ELR (cell line): ENCODE measurements at regions not wholly inside any gene's neighbourhood (a gene's known extent, or its start where the extent isn't known, plus 50 kb on each side); places are given as distances from the start of the nearest gene placed in this dataset.

Experiments used
- DNase-seq: peaks from one replicate; pipeline ENCODE4 v3.0.0-alpha.2; 2015; ENCODE audit warnings: low read depth

DNA sequence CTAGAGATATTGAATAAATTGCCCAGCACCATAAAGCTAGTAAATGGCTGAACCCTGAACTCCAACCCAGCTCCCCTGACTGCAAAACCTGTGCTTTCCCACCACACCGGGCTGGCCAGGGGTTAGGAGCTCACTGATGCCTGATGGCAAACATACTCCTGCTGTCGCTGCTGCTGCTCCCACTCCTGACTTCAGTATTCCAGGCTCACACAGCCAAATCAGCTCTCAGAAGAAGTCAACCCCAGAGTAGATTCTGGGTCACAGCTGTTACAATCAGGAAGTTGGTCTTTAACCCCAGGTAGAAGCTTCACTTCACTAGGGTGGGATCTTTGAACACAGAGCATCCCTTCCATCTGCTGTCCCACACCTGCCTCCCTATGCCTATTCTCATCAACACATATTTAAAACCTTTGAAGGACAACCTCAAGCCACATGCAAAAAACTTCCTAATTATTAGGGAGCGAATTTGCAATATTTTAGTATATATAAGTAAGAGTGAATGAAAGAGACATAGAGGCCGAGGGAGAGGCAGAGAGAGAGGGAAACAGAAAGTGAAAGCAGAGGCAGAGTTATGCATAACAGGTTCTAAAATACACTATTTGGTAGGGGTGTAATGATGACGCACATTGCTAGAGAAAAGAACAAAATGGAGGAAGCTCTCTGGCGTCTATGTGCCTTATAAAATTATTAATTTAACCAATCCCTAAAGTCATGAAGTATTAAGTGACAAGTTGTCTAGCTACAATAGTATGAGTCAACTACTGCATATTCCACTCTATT is 99.4 kb upstream of the SERP2 start:
- peak; percentile 74 for DNase-seq

DNA sequence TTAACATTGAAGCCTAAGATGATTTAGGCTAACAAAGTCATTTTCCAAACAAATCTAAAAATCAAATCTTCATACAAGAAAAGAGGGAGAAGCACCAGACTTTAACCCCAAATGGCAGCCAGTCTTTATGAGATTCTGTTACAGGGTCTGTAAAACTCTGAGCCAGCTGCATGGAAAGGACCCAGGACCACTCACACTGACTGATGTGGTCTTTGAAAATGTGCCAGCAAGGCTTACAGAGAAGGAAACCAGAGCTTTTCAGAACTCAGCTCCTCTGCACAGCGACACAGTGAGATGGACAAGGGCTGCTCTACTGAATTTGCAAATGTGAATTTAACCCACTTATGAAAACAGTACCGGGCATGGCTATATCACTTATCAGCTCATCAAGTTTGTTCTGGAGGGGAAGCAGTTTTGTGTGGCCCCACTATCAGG is 98.8 kb upstream of the SERP2 start:
- peak; percentile 30 for DNase-seq

DNA sequence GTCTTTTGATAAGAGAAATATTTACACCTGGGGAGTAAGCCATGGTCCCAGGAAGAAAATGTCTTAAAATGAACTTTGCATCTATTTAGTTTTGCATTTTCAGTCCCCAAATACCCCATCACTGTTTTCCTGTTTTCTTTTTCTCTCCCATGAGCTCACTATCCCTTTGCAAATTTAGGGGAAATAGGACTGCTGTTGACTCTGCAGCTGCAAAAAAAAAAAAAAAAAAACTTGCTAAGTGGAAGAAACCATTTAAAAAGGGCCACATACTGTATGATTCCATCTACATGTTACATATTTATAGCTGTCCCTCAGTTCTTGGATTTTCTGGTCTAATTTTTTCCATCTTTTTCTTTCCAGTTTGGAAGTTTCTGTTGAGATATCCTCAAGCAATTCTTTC is 98.2 kb upstream of the SERP2 start:
- DNase-seq = no peak

DNA sequence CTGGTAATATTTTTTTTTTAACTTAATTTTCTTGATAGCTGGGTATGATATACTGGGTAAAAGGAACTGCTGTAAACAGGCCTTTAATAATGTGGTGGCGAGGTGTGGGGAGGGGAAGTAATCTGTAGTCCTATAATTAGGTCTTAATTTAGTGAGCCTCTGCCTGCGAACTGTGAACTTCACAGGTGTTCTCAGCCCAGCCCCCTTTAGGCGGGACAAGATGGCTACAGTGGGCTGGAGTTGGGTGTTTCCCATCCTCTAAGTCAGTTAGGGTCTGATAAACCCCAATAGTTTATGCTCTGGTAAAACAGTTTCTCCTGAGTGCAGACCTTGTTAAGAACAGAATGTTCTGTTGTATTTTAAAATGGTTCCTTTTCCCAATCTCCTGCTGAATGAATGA is 97.6 kb upstream of the SERP2 start:
- no peak for DNase-seq

DNA sequence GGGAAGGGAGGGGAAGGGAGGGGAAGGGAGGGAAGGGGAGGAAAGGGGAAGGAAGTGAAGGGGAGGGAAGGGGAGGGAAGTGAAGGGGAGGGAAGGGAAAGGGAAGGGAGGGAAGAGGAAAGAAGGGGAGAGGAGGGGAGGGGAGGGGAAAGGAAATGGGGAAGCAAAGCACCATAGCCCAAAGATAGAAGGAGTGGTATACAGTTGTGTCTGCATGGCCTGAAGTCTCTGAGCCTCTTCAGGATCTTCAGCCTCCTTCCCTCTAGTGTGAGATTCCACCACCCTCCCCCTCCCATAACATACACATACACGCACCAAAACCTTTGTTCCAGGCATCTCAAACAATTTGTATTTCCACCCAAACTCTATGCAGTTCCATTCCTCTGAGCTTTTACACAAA is 96.2 kb upstream of the SERP2 start:
- no peak for DNase-seq

DNA sequence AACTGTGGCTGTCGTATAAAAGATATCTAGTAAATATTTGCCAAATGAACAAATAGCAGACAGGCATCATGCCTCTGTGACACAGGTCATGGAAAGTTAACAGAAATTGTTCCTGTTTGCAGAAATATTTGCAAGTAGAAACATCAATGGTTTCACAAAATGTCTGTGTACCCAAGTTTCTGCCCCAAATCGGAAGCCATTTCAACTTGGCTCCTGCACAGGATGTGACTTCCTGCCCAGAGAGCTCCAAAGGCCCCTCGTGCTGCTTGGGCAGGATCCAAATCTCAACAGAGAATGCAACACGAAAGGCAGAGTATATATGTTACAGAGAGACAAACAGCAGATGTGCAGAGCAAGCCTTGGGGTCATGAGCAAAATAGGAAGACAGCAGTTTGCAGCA is 95.5 kb upstream of the SERP2 start:
- DNase-seq = no peak

DNA sequence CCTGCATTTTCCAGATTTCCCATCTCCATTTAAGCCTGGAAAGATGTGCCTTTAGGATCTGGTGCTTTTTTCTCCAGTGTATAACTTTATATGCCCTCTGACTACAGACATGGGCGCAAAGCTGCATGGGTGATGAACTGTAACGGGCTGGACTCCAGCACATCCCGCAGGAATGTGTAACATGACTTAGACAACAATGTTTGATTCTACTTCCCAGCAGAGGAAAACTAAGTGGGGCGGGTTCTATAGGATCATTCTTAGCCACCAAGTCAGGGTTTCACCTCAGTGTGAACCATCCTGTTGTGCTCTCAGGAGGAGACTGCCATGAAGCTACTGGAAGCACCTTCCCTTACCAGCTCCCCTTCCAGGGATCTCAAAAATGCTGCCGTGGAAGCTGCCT is 93.2 kb upstream of the SERP2 start:
- DNase-seq = peak; percentile 82

DNA sequence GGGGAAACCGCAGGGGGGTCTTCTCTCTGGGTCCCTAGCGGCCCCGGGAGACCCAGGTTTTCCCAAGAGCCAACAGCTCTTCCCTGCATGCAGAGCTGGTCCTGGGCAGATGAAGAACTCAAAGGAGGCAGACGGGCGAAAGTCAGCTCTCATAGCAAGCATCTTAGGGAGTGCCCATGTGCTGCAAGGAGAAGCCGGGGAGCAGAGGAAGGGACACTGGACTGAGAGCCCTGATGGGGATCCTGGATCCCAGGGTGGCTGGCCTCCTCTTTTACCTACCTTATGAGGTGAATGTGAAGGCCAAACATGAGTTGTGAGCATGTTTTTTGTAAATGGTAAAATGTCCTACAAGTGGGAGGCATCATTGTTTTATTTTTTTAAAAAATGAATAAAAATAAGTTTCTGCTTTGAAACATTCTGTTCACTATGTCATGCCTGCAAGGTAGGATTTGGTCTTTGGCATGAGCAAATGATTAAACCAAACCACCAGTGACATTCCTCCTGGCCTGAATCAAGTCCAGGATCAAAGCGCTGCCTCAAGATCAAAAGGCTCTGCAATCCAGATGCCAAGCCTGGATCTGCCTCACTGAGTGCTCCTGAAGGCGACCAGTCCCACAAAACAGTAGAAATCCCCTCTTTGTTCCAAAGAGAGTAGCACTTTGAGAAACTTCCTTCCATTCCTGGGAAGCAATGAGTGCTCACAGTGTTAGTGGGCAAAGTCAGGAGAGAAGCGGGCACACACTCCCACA is 92.2 kb upstream of the SERP2 start:
- DNase-seq = no peak

DNA sequence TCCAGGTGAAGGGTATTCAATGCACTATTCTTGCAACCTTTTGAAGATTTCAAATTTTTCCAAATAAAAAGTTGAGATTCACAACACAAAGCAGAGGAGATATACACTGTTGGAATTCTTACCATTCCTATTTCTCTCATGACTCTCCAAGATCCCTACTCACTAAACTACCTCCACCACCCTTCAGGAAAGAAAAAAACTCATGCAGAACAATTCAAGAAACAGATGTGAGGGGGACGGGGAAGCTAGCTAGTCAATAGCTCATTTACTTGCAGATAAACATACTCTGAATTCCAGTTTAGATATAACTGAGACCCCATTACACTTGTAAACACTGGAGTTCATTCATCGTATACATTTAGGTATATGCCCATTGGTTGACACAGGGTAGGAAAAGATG is 90.0 kb upstream of the SERP2 start:
- no peak for DNase-seq

DNA sequence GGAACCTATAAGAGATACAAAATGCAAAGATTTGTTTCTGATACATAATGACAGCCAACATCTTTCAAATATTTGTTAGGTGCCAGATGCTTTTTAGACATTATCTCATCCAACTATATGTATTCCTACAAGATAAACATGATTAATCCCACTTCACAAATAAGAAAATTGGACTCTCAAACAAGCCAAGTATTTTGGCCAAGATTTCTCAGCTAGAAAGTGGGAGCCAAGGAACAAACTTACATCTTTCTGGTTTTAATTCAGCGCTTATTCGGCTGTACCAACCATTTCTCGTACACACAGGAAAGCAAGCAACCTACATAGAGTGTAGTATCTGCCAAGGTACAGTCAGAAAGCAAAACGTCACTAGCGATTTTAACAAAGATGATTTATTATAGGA is 85.7 kb upstream of the SERP2 start:
- no peak for DNase-seq

DNA sequence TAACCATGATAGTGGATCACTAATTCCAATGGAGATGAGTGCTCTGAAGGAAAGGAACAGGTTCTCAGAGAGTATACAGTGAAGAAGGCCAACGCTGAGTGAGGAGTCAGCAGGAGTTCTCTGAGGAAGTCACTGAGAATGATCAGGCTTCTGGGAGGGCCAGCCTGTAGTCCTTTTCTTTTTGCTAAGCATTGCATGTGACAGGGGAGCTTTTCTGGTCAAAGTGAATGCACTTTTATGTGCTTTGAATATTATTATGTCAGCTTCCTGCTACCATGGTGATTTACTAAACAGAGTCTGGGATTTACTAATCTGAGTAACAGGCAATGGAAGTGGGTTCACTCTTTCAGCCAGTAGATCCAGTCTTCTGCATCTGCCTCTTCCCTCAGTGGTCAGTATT is 81.1 kb upstream of the SERP2 start:
- DNase-seq = no peak

DNA sequence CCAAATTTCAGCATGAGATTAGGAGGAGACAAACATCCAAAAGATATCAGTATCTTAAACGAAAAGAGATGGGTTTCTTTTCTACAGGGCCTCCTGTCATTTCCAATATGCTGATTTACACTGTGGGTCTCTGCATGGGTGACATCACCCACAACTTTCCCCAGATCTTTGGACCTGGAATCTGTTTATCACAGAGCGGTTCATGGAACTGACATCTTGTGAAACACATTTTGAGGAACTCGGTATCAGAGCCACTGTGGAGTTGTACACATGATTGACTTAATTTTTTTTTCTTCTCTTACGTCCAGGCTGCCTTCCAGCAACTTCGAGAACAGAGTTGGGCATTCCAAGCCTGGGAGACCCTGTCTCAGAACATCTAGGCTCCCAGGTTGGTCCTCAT is 80.2 kb upstream of the SERP2 start:
- no peak for DNase-seq

DNA sequence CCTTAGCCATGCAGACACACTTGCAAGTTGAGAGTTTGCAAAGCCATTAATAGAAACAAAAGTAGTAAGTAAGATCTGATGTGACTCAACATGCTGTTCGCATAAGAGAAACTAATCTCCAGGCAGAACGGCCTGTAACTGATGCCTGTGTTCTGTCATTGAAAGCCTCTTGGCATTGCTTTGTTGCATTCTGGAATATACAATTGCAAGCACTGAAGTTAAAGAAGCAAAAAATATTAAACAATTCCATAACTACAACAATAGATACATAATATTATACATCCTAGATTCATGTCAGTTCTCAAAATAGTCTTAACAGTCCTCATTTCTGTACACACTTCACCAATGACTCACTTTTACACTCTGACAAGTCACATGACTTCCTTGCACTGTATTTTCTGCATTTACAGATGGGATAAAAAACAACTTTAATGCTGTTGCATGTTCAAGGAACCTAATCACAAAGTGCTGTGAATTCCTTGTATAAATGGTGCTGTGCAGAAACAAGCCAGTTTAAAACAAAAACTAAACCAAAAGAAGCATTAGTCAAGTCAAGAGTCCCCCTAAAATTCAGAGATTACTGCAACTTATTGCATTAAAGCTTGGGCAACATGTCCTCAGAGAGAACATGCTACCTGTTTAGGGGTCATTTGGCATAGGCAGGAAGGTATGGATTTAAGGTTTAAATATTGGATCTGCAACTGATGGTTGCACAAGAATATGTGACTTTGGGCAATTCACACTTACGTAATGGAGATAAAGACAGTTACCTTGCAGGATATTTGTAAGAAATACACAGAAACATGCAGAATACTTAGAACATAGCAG is 79.5 kb upstream of the SERP2 start:
- no peak for DNase-seq

DNA sequence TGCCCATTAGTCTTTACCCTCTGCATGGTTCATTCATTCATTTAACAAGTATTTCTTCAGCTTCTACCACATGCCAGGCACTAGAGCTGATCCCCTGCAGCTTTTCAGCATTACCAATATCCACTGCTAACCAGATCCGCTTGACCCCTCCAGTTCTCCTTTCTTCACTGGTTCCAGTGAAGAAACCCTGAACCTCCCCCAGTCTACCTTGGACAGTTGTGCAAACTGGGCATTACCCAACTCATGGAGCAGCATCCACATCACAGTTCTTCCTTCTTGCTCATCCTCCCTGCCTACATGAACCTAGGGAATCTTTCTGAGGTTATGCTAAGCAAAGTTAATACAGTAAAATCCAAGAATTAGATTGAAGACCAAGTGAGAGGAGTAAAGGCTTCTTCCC is 78.7 kb upstream of the SERP2 start:
- DNase-seq = no peak

DNA sequence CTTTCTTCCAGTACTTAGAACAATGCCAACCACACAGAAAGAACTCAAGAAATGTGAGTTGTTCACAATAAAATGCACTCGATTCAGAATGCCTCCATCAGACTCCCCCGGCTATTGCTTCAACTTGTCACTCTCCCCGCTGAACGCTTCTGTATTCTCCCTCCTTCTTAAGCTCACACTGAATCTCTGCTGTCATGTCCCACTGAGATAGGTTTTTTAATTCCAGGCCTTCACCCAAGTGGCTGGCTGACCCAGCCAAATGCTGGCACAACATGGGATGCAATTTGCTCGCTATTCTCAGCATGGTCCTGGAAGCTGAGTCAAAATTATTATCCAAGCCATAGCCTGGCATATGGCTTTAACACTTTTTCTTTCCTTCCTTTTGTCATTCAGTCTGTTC is 76.8 kb upstream of the SERP2 start:
- DNase-seq = no peak

DNA sequence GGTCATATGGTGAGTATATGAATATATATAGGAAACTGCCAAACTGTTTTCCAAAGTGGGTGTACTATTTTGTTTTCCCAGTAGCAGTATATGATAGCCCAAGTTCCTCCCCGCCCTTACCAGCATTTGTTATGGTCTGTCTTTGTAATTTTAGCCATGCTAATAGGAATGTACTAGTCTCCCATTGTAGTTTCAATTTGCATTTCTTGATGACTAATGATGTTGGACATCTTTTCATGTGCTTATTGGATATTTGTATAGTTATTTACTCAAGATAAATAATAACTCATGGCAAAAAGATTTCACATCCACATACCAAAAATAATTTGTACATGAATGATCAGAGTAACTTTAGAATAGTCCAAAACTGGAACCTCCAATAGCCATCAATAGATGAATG is 75.3 kb upstream of the SERP2 start:
- peak; percentile 79 for DNase-seq

DNA sequence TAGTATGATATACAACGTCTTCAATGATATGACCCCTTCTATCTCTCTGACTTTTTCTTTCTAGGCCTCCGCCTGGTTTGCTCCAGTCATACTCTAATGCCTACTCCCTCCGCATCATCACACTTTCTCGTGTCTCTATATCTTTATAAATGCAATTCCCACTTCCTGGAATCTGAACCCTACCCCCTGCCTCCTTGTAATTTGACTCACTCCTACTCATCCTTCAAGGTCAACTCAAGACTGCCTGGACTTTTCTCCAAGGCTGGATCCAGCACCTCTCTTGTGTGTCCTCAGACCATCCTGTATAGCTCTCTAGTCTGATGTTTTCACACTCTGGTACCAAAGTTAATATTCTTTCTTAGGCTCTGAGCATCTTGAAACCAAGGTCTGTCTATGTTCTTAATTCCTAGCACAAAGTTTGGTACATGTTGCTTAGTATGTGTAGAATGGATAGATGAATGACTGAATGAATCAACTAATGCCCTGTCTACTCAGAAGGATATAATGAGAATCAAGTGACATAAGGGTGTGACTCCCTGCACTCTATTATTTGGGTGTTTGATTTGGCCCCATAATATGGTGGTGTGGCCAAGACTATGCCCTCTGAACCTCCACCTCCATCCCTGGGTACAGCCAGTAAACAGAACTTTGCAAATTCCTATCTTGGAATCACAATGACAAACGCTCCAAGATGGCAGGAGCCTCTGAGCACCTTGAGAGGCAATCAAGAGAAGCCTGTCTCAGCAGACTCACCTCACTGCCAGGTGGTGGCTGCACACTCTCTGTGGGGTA is 74.3 kb upstream of the SERP2 start:
- peak; percentile 63 for DNase-seq

DNA sequence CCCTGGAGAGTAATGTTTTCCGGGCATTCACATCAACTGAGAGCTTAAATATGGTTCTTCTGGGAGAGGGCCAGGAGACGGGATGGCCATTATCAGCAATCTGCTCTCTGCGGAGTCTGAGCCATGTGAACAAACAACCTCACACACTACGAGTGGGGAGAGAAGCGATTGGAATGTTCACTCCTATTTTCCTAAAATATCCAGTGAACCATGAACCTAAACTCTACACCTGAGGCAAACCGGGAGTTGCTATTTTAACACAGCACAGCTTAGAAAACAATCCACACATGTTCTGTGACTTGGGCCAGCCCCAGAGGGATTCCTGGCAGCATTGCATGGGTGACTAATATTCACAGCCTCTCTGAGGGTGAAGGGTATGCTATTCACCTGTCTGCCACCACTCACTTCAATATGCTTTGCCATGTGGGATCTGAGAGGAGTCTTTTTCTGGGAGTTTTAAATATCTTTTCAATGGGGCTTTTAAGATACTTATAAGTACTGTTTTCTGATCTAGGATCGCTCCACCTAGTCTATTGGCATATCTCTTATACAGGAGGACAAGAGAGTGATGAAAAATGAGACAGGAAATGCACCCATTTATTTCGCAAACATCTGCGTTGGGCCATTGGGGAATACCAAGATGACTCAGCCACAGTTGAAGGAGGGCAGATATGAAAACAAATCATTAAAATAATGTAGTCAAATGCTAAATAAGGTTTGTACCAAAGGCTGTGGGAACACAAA is 72.6 kb upstream of the SERP2 start:
- peak; percentile 91 for DNase-seq

DNA sequence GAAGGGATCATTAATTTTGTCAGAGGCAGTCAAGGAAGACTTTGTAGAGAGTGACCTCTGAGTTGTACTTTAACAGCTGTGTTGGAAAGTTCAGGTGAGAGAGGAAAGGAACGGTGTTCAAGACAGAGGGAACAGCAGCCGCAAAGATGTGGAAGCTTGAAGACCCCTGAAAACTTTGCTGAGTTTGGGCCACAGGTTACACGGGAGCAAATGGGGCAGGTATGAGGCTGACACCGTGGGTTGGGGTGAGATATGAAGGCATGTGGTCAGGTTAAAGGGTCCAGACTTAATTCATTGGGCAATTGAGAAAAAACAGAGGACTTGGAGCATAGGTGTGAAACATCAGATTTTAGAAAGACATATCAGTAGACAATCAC is 72.0 kb upstream of the SERP2 start:
- DNase-seq = no peak

DNA sequence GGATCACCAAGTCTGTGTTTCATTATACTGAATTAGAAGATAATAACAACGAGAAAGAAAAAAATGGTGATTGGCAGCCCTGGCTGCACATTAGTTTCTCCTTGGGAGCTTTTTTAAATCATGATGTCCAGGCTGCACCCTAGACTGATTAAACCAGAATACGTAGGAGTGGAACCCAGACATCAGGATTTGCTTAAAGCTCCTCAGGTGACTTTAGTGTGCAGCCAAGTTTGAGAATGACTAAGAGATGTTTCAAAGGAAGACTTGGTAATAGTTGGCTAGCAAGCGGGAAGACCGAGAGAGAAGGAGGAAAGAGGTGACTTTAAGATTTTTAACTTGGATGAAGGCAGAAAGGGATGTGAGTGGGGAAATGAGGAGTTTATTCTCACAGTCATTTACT is 71.4 kb upstream of the SERP2 start:
- no peak for DNase-seq

DNA sequence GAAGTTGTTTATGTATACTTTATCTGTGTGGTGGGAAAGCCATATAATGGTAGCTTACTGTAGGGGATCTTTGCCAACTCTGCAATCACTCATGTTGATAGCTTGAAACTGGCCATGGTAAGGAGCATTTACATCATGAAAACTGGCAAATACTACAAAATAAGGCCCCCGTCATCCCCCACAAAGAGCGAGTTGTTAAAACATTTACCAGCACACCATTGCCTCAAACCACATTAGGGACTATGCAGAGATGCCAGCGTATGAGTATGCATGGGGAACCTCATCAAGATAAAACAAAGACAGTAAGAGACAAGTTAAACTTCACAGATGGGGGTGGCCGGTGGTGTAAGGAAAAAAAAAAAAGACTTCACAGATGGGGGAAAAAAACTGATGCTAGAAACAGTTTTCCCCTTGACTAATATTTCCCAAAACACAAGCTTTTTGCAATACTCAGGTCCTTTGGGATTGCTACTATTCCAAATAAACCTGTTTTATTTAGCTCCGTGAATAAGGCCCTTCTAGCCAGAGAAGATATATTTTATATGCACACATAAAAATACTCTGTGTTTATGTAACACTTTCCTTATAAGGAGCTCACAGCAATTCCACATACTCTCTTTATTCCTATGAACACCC is 70.6 kb upstream of the SERP2 start:
- DNase-seq = no peak
